Lung microvascular endothelial cell (primary cell): ENCODE measurements at regions not wholly inside any gene's neighbourhood (a gene's known extent, or its start where the extent isn't known, plus 50 kb on each side); places are given as distances from the start of the nearest gene placed in this dataset.

ENCODE experiments used
- DNase-seq, 2 donors: peaks; one replicate each; pipeline versions ENCODE4 v3.0.0 to v3.0.0-alpha.2; 2010; ENCODE audit warnings: low read depth in 2 of 2

GRCh38 chr5:51449026-51449425, 65.8 kb downstream of the ISL1 start:
- no peak for DNase-seq

GRCh38 chr5:51452562-51452961, 69.3 kb downstream of the ISL1 start:
- no peak for DNase-seq

- no peak for DNase-seq
Measured at GRCh38 chr5:51465165-51465564, 81.9 kb downstream of the ISL1 start.

- no peak for DNase-seq
Measured at GRCh38 chr5:51466214-51466613, 83.0 kb downstream of the ISL1 start.

- no peak for DNase-seq
Measured at GRCh38 chr5:51468196-51468595, 84.9 kb downstream of the ISL1 start.

GRCh38 chr5:51471630-51472029, 88.4 kb downstream of the ISL1 start:
- DNase-seq = no peak

- DNase-seq = no peak
Measured at GRCh38 chr5:51472472-51472871, 89.2 kb downstream of the ISL1 start.

GRCh38 chr5:51475628-51476027, 92.4 kb downstream of the ISL1 start:
- no peak for DNase-seq

- DNase-seq = no peak
Measured at GRCh38 chr5:51476431-51476830, 93.2 kb downstream of the ISL1 start.

GRCh38 chr5:51479840-51480239, 96.6 kb downstream of the ISL1 start:
- DNase-seq = no peak

GRCh38 chr5:51484326-51484725, 101.1 kb downstream of the ISL1 start:
- DNase-seq = no peak

- DNase-seq = no peak
Measured at GRCh38 chr5:51486158-51486557, 102.9 kb downstream of the ISL1 start.

- DNase-seq = no peak
Measured at GRCh38 chr5:51487952-51488351, 104.7 kb downstream of the ISL1 start.

- no peak for DNase-seq
Measured at GRCh38 chr5:51488803-51489642, 105.8 kb downstream of the ISL1 start.

- DNase-seq = no peak
Measured at GRCh38 chr5:51494821-51495220, 111.6 kb downstream of the ISL1 start.

GRCh38 chr5:51495672-51496071, 112.4 kb downstream of the ISL1 start:
- DNase-seq = peak in 1 of 2 donors; percentile 24

GRCh38 chr5:51517838-51518237, 134.6 kb downstream of the ISL1 start:
- DNase-seq = no peak

GRCh38 chr5:51518607-51519006, 135.4 kb downstream of the ISL1 start:
- DNase-seq = no peak

GRCh38 chr5:51521583-51521982, 138.3 kb downstream of the ISL1 start:
- no peak for DNase-seq

- no peak for DNase-seq
Measured at GRCh38 chr5:51539232-51539631, 156.0 kb downstream of the ISL1 start.

- peak in 1 of 2 donors; percentile 1 for DNase-seq
Measured at GRCh38 chr5:51544031-51544785, 161.0 kb downstream of the ISL1 start.

GRCh38 chr5:51556833-51557232, 173.6 kb downstream of the ISL1 start:
- no peak for DNase-seq

- no peak for DNase-seq
Measured at GRCh38 chr5:51558682-51559081, 175.4 kb downstream of the ISL1 start.
